HepG2 (cell line): ENCODE measurements at regions not wholly inside any gene's neighbourhood (a gene's known extent, or its start where the extent isn't known, plus 50 kb on each side); places are given as distances from the start of the nearest gene placed in this dataset.
A peak's percentile ranks its signal among the peaks of the same experiment; 100 is the strongest.

Experiments used
- ATAC-seq: fragments of 200-7000 bp; cut with Tn5 transposase; 3 replicates; pipeline ENCODE4 v1.9.1; 2020; ENCODE audit warnings: mild to moderate bottlenecking, moderate library complexity
- BruUV-seq: library from RNA; stranded (reverse); fragments of 400-500 nt; replicated peaks from 2 replicates; lab custom pipeline; 2021; lab: Mats Ljungman, UMichigan
- CTCF ChIA-PET: fragments of 300-600 bp; formaldehyde crosslinking; extraction: SDS; loops from one replicate; lab custom pipeline; 2021; ENCODE audit warnings: low total read pairs, inconsistent platforms, low intra/inter-chr PET ratio; lab: Yijun Ruan, JAX
- POLR2A ChIA-PET: fragments of 350-600 bp; sonication (Branson Sonifier 250); formaldehyde crosslinking; loops from one replicate; lab custom pipeline; 2020; ENCODE audit warnings: antibody characterized with exemption, inconsistent platforms; lab: Yijun Ruan, JAX
- DNase-seq: peaks from one replicate; pipeline ENCODE4 v3.0.0-alpha.2; 2015; ENCODE audit warnings: low spot score
- FAIRE-seq: peaks from 3 replicates; lab custom pipeline; 2011; peaks lifted over from hg19 to GRCh38; lab: Jason Lieb, UNC
- H2AFZ ChIP-seq: one replicate; pipeline ENCODE4 v1.6.1; 2011; ENCODE audit warnings: low read length, inconsistent platforms
- H3K27ac ChIP-seq: fragments of 300-600 bp; 3 replicates; pipeline ENCODE4 v1.8.0; 2011; ENCODE audit warnings: mixed run types, mild to moderate bottlenecking, mixed read lengths, low read length, inconsistent platforms; ENCODE audit not compliant: insufficient read depth; ENCODE audit errors: extremely low read length
- H3K27me3 ChIP-seq, 2 experiments: fragments of 200-600 bp in 1 of 2; 2 replicates in 1 of 2; 3 replicates in 1 of 2; pipeline versions ENCODE4 v1.6.0 to v1.8.0; 2011; ENCODE audit warnings: low read length in 2 of 2, mild to moderate bottlenecking in 2 of 2, moderate library complexity in 2 of 2, inconsistent platforms in 1 of 2; ENCODE audit not compliant: insufficient read depth in 2 of 2, control insufficient read depth in 1 of 2
- H3K36me3 ChIP-seq, 2 experiments: fragments of 200-600 bp in 1 of 2; replicated peaks in 1 of 2; 2 replicates in 1 of 2; 3 replicates in 1 of 2; pipeline versions ENCODE4 v1.5.1 to v1.8.0; 2011; ENCODE audit warnings: low read length in 2 of 2, inconsistent platforms in 1 of 2; ENCODE audit not compliant: insufficient read depth in 2 of 2, control insufficient read depth in 1 of 2
- H3K4me1 ChIP-seq: 2 replicates; pipeline ENCODE4 v1.5.1; 2012; ENCODE audit warnings: low read length, inconsistent platforms; ENCODE audit not compliant: insufficient read depth
- H3K4me2 ChIP-seq: 2 replicates; pipeline ENCODE4 v1.6.0; 2011; ENCODE audit warnings: low read depth, low read length, inconsistent platforms
- H3K4me3 ChIP-seq, 3 experiments: fragments of 200-600 bp in 1 of 3; sonication (generic), shearing (Covaris generic) in 1 of 3; replicated peaks in 1 of 3; 2 replicates each; pipeline ENCODE4 v1.5.1; 2011 to 2016; ENCODE audit warnings: low read length in 3 of 3, inconsistent platforms in 2 of 3, low read depth in 2 of 3, mild to moderate bottlenecking in 2 of 3, control low read depth in 1 of 3, mixed read lengths in 1 of 3; ENCODE audit not compliant: insufficient read depth in 1 of 3
- H3K79me2 ChIP-seq: one replicate; pipeline ENCODE4 v1.6.1; 2011; ENCODE audit warnings: low read length, inconsistent platforms; ENCODE audit not compliant: insufficient read depth
- H3K9ac ChIP-seq: 2 replicates; pipeline ENCODE4 v1.6.0; 2011; ENCODE audit warnings: mild to moderate bottlenecking, low read depth, low read length, inconsistent platforms; ENCODE audit not compliant: insufficient read depth
- H3K9me3 ChIP-seq: 2 replicates; pipeline ENCODE4 v1.5.1; 2012; ENCODE audit warnings: mild to moderate bottlenecking, low read length
- H4K20me1 ChIP-seq: 2 replicates; pipeline ENCODE4 v1.6.0; 2011; ENCODE audit warnings: inconsistent platforms, mild to moderate bottlenecking, low read length, moderate library complexity; ENCODE audit not compliant: insufficient read depth
- AHR ChIP-seq: IDR thresholded peaks from 2 replicates; pipeline ENCODE4 v1.6.1; 2018; ENCODE audit warnings: missing genetic modification reagents, missing compliant biosample characterization
- CEBPB ChIP-seq: IDR thresholded peaks from 2 replicates; pipeline ENCODE4 v1.6.1; 2011; ENCODE audit warnings: low read depth, low read length, improper control_type of control experiment, borderline replicate concordance
- GATA4 ChIP-seq: sonication (generic); IDR thresholded peaks from 2 replicates; pipeline ENCODE4 v1.6.1; 2016; ENCODE audit warnings: antibody characterized with exemption, low read depth, borderline replicate concordance
- HMG20B ChIP-seq: conservative IDR thresholded peaks from 2 replicates; pipeline ENCODE4 v1.6.1; 2016; ENCODE audit warnings: missing genetic modification reagents, missing compliant biosample characterization
- ISL2 ChIP-seq: sonication (generic); formaldehyde crosslinking; IDR thresholded peaks from 2 replicates; pipeline ENCODE4 v1.5.0; 2020; ENCODE audit warnings: missing genetic modification reagents
- MAF1 ChIP-seq: sonication (generic); formaldehyde crosslinking; IDR thresholded peaks from 2 replicates; pipeline ENCODE4 v1.5.0; 2020; ENCODE audit warnings: missing genetic modification reagents, borderline replicate concordance
- NFIC ChIP-seq: IDR thresholded peaks from 2 replicates; pipeline ENCODE4 v1.6.1; 2012; ENCODE audit warnings: mild to moderate bottlenecking, low read length, inconsistent platforms
- PLRG1 ChIP-seq: fragments of 450-650 bp; conservative IDR thresholded peaks from 2 replicates; pipeline ENCODE4 v1.6.1; 2016
- POGK ChIP-seq: sonication (generic); formaldehyde crosslinking; conservative IDR thresholded peaks from 2 replicates; pipeline ENCODE4 v1.8.0; 2022; ENCODE audit warnings: mild to moderate bottlenecking, moderate library complexity, missing genetic modification reagents
- ZNF362 ChIP-seq: sonication (generic); formaldehyde crosslinking; IDR thresholded peaks from 2 replicates; pipeline ENCODE4 v1.4.0; 2020; ENCODE audit warnings: missing genetic modification reagents, mild to moderate bottlenecking, borderline replicate concordance
- ZNF407 ChIP-seq: sonication (generic); formaldehyde crosslinking; IDR thresholded peaks from one replicate; pipeline ENCODE4 v1.5.1; 2020; ENCODE audit warnings: mild to moderate bottlenecking, missing genetic modification reagents; ENCODE audit errors: not compliant biosample characterization
- ZNF556 ChIP-seq: sonication (generic); formaldehyde crosslinking; IDR thresholded peaks from 2 replicates; pipeline ENCODE4 v1.4.0; 2020; ENCODE audit warnings: mild to moderate bottlenecking, missing genetic modification reagents, borderline replicate concordance
- ZNF772 ChIP-seq: sonication (generic); formaldehyde crosslinking; IDR thresholded peaks from 2 replicates; pipeline ENCODE4 v1.5.0; 2020; ENCODE audit warnings: mild to moderate bottlenecking, missing genetic modification reagents
- ZSCAN31 ChIP-seq: sonication (generic); formaldehyde crosslinking; IDR thresholded peaks from 2 replicates; pipeline ENCODE4 v1.5.0; 2020; ENCODE audit warnings: low read depth, mild to moderate bottlenecking, missing genetic modification reagents
- WGBS: methylation state at CpG from one replicate; pipeline ENCODE4 v1.1.6; 2017; ENCODE audit warnings: low lambda C conversion rate; 5-methylcytosine and 5-hydroxymethylcytosine counted together
- in situ Hi-C: cut with HindIII; loops from 2 replicates; pipeline ENCODE4 v1.10.0; 2017; ENCODE audit warnings: low pct_unique_long_range_greater_than_20kb; ENCODE audit not compliant: extremely low pct_ligation_motif_present
- intact Hi-C: fragments of 100-400 bp; cut with micrococcal nuclease; formaldehyde crosslinking; loops from one replicate; pipeline ENCODE4 v1.10.0; 2022; ENCODE audit not compliant: unreplicated experiment

- Histone ChIP-seq H4K20me1 (no peaks in the 10 kb centered on the region), H3K9me3 (no peaks in the 10 kb centered on the region), H3K79me2 (no peaks in the 10 kb centered on the region), H2AFZ (no peak overlapping the region), H3K27me3 (no peaks in the 10 kb centered on the region), H3K36me3 (no peaks in the 10 kb centered on the region), H3K4me2 (no peak overlapping the region), H3K9ac (no peak overlapping the region), H3K27ac (no peak overlapping the region), H3K4me3 (no peak overlapping the region), H3K4me1 (peaks cover 6% of the 10 kb centered on the region; the same call in 1 of the 2 replicates)
- intact Hi-C loops = loop anchor here (1.0 to 10.0 kb wide), 2 partner anchors 39 to 84 kb away; no protein-coding TSS in a partner anchor
- POLR2A ChIA-PET = no interaction called here
- DNase-seq = peak; percentile 65
- in situ Hi-C loops = no loop called here
- CTCF ChIA-PET = no interaction called here
- peak; percentile 83 for ATAC-seq
- FAIRE-seq = peak; percentile 21
- WGBS = 0% methylated on average over 3 of the region's 3 CpGs
- no TSS peak for BruUV-seq
- 0 out of 2 replicates have a peak, but pooled peaks have one; percentile 1 for TF ChIP-seq CEBPB
- TF ChIP-seq POGK (CRISPR knock-in tag) = no peak
- no peak for TF ChIP-seq ZNF556
- peak; percentile 62 for TF ChIP-seq ISL2 (CRISPR knock-in tag)
- TF ChIP-seq ZSCAN31 (CRISPR knock-in tag) = no peak
- peak; percentile 71; the same call in 1 of the 2 replicates for TF ChIP-seq ZNF362 (CRISPR knock-in tag)
- TF ChIP-seq ZNF407 (CRISPR knock-in tag) = no peak
- peak; percentile 55; the same call in 1 of the 2 replicates for TF ChIP-seq NFIC
- no peak for TF ChIP-seq ZNF772
- TF ChIP-seq AHR (CRISPR knock-in tag) = no peak
- TF ChIP-seq GATA4 = peak; percentile 42; the same call in 1 of the 2 replicates
- peak; percentile 60; the same call in 1 of the 2 replicates for TF ChIP-seq HMG20B (CRISPR knock-in tag)
- no peak for TF ChIP-seq PLRG1
- TF ChIP-seq MAF1 (CRISPR knock-in tag) = no peak
These were observed 1941.1 kb downstream of the PCDH7 start for GRCh38 chr4:32661229-32661628.
